Cardiac muscle cell (in vitro differentiated cells and primary cell): ENCODE measurements at regions not wholly inside any gene's neighbourhood (a gene's known extent, or its start where the extent isn't known, plus 50 kb on each side); places are given as distances from the start of the nearest gene placed in this dataset.

Source experiments
- DNase-seq, 2 donors: peaks; one replicate each; pipeline versions ENCODE4 v3.0.0 to v3.0.0-alpha.2; 2010 to 2017; ENCODE audit warnings: low read depth in 1 of 2, low spot score in 1 of 2
- H3K27ac ChIP-seq: fragments of 200-600 bp; sonication (generic); 2 replicates; pipeline ENCODE4 v1.5.1; 2016
- H3K27me3 ChIP-seq: fragments of 200-600 bp; sonication (generic); 2 replicates; pipeline ENCODE4 v1.6.0; 2016; ENCODE audit warnings: control low read depth
- H3K36me3 ChIP-seq: fragments of 200-600 bp; sonication (generic); 2 replicates; pipeline ENCODE4 v1.5.1; 2016; ENCODE audit warnings: control low read depth
- H3K4me1 ChIP-seq: fragments of 200-600 bp; sonication (generic); 2 replicates; pipeline ENCODE4 v1.8.1; 2017; ENCODE audit warnings: low read depth, mild to moderate bottlenecking, mixed run types
- H3K4me3 ChIP-seq: fragments of 200-600 bp; sonication (generic); 2 replicates; pipeline ENCODE4 v1.5.1; 2016; ENCODE audit warnings: mild to moderate bottlenecking
- H3K9me3 ChIP-seq: fragments of 200-600 bp; sonication (generic); 2 replicates; pipeline ENCODE4 v1.5.1; 2017; ENCODE audit warnings: low read depth, mild to moderate bottlenecking, control low read depth
- TF ChIP-seq, protein P1 (sequence below): IDR thresholded peaks from 2 replicates; pipeline ENCODE4 v1.5.1; 2012; ENCODE audit warnings: low read depth, mild to moderate bottlenecking, low read length

DNA sequence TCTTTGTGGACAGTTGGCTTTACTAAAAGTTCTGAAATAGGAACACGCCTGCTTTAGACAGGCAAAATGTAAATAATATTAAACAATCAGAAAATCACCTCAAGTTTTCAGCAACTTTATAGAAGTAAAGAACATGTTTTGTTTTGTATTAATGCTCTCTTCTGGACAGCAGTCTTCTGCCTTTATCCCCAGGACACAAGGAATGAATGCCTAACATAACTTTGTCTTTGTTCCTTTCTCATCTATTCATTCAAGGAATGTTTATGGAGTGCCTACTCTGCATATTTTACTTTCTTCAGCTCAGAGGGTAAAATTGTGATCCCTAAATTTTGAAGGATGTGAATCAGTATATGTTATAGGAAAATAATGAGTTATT lies 325.4 kb downstream of the FOXO1 start:
- Histone ChIP-seq H3K9me3 (no peaks in the 10 kb centered on the region), H3K4me1 (no peaks in the 10 kb centered on the region), H3K4me3 (no peak overlapping the region), H3K27me3 (no peaks in the 10 kb centered on the region), H3K27ac (no peak overlapping the region), H3K36me3 (no peaks in the 10 kb centered on the region)
- DNase-seq: peak in 1 of 2 donors; percentile 41
- TF ChIP-seq, protein P1, sequence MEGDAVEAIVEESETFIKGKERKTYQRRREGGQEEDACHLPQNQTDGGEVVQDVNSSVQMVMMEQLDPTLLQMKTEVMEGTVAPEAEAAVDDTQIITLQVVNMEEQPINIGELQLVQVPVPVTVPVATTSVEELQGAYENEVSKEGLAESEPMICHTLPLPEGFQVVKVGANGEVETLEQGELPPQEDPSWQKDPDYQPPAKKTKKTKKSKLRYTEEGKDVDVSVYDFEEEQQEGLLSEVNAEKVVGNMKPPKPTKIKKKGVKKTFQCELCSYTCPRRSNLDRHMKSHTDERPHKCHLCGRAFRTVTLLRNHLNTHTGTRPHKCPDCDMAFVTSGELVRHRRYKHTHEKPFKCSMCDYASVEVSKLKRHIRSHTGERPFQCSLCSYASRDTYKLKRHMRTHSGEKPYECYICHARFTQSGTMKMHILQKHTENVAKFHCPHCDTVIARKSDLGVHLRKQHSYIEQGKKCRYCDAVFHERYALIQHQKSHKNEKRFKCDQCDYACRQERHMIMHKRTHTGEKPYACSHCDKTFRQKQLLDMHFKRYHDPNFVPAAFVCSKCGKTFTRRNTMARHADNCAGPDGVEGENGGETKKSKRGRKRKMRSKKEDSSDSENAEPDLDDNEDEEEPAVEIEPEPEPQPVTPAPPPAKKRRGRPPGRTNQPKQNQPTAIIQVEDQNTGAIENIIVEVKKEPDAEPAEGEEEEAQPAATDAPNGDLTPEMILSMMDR: no peak

DNA sequence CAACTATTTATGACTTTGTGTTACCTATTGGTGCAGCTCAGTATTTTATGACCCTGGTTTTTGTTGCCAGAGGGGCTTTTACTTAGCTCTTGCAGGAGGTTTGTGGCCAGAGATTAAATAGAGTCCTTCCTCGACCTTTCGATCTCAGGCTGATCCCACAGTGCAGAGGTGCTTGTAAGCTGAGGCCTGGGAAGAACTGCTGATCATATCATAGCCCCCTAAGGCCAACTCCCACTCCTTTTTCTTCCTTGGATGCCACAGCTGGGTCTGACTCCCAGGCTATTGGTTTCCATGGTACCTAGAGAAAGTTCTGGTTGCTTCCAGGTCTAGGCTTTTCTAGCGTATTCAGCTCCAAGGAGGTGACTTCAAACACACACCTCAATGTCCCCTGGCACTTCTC lies 324.9 kb downstream of the FOXO1 start:
- Histone ChIP-seq H3K27me3 (no peaks in the 10 kb centered on the region), H3K36me3 (no peaks in the 10 kb centered on the region), H3K4me3 (no peak overlapping the region), H3K4me1 (no peaks in the 10 kb centered on the region), H3K9me3 (no peaks in the 10 kb centered on the region), H3K27ac (no peak overlapping the region)
- TF ChIP-seq, protein P1: no peak
- no peak for DNase-seq

DNA sequence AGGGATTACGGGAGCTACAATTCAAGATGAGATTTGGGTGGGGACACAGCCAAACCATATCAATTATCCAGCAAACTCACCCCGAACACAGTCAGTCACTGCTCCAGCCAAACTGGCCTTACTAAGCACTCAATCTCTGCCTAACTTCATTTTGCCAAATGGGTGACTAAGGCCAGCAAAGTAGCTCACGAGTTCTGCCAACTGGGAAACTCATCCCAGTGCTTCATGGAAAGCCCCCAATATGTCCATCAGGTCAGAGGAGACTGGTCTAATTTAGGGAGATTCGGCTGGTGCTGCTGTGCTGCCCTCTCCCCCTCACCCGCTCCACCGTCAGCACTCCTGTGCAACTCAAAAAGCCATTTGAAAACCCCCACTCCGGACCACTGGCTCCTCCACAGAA lies 324.0 kb downstream of the FOXO1 start:
- TF ChIP-seq, protein P1: no peak
- no peaks in the 10 kb centered on the region for H3K9me3 ChIP-seq
- no peaks in the 10 kb centered on the region for H3K4me1 ChIP-seq
- no peaks in the 10 kb centered on the region for H3K27me3 ChIP-seq
- DNase-seq: no peak
- H3K36me3 ChIP-seq: no peaks in the 10 kb centered on the region
- H3K27ac ChIP-seq: no peak overlapping the region
- H3K4me3 ChIP-seq: no peak overlapping the region

DNA sequence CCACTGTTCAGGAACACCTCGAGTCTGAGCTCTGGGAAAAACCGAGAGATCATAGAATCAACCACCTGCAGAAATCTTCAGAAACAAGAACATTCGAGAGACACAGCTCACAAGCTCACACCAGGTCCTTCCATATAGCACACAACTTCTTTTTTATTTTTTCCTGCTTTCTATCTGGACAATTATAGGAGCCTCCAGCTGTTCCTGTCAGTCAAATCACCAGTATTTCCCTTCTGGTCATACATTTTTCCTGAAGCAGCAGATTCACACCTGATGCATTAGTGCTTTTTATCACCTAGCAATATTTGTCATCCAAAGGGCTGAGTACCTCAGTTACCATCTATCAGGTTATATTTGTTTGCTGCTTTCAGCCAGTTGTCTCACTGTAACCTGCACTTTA lies 323.5 kb downstream of the FOXO1 start:
- Histone ChIP-seq H3K9me3 (no peaks in the 10 kb centered on the region), H3K4me3 (no peak overlapping the region), H3K27me3 (no peaks in the 10 kb centered on the region), H3K36me3 (no peaks in the 10 kb centered on the region), H3K27ac (no peak overlapping the region), H3K4me1 (no peaks in the 10 kb centered on the region)
- TF ChIP-seq, protein P1: no peak
- DNase-seq: no peak

DNA sequence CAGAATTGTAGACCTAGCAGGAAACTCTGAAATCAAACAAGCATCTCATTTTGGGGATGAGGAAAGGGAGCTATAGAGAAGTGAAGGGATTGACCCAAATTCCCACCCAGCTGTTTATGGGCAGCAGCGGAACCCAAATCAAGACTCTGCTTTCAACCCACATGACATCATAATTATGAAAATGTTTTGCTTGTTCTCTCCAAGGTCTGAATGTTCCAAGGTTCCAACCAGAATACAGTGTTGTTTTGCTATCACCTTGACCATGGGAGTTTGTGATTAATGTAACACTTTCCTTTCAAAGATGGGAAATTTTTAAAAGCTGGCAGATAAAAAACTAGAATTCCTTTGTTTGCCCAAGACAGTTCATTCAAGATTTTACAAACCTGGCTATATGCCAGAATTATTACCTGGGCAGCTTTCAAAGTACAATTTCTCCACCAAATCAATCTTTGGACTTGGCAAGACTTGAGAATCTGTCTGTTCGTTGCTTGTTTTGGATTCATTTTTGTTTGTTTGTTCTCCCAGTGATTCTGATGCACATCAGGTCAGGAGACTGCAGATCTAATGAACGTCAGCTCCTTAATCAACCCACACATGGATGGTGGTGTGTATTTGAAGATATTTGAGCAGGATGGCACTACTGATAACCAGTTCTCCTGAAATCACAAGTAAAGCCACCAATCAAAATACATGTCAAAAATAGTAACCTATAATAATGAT lies 322.7 kb downstream of the FOXO1 start:
- no peaks in the 10 kb centered on the region for H3K36me3 ChIP-seq
- TF ChIP-seq, protein P1: no peak
- no peaks in the 10 kb centered on the region for H3K4me1 ChIP-seq
- H3K9me3 ChIP-seq: no peaks in the 10 kb centered on the region
- no peak for DNase-seq
- H3K4me3 ChIP-seq: no peak overlapping the region
- H3K27me3 ChIP-seq: no peaks in the 10 kb centered on the region
- no peak overlapping the region for H3K27ac ChIP-seq
